GM19438 (cell line): ENCODE measurements at regions not wholly inside any gene's neighbourhood (a gene's known extent, or its start where the extent isn't known, plus 50 kb on each side); places are given as distances from the start of the nearest gene placed in this dataset.

Experiments used
- ATAC-seq: cut with Tn5 transposase; IDR thresholded peaks from one replicate; pipeline ENCODE4 v1.9.1; 2021; ENCODE audit warnings: low read depth; ENCODE audit not compliant: unreplicated experiment

DNA sequence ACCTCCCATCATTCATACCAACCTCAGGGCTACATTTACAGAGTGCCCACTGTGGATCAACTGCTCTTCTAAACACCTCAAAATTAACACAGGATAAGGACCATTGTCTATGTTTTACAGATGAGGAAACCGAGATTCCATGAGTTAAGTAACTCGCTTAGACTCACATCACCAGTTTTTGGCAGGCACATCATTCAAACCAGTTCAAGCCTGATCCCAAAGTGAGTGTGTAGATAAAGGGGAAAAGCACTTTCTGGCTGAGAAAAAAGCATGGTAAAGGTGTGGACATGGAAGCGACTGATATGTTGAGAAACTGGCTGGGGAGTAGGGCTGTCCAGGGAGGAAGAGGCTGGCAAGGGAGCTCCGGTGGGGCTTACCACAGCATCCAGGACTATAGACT is 193.7 kb upstream of the RORA start:
- no peak for ATAC-seq

DNA sequence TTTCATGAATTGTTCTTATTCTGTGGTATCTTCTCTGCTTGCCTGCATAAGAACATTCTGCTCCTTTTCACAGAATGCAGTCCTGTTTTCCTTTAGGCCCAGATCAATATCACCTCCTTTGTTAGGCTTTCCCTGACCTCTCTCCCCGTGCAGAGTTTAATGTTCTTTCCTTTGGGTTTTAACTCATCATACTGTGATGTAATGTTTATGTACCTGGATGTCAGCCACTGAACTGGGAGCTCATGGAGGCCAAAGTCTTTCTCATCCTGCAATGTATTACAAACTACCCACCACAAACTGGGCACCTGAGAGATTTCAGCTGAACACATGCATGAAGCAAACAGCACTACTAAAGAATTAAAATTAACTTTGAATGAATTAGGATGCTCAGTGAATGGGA is 192.8 kb upstream of the RORA start:
- no peak for ATAC-seq

DNA sequence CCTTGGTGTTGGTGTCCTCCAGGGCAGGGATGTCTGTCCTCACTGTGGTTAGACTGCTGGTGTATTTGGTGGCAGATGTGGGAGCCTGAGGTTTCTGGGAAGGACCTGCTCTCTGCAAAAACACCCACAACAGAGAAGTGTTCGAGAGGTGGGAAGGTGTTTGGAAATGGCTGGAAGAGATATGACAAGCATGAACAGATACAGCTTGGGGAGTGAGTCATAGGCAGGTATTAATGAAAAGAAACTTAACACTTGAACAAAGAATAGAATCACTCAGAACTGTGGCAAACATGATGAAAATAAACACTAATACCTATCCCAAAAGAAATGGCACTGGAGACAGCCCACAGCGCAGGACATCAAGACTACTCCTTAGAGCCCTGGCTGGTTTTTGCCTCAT is 192.4 kb upstream of the RORA start:
- ATAC-seq = no peak

DNA sequence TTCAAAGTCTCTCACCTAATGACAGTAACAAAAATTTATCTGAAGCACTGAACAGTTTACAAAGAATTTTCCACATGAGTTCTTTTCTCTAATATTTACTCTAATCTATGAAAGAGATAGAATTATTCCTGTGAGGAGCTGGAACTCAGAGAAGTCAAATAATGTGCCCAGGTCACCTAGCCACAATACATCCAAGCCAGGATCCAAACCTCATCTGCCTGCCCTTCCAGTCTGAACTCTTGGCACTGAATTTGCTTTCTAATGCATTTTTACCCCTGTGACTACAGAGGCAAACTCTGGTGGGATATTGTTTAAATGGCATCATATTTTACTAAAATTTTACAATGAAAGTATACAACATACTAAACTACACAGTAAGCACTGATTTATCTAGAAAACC is 191.4 kb upstream of the RORA start:
- ATAC-seq = no peak

DNA sequence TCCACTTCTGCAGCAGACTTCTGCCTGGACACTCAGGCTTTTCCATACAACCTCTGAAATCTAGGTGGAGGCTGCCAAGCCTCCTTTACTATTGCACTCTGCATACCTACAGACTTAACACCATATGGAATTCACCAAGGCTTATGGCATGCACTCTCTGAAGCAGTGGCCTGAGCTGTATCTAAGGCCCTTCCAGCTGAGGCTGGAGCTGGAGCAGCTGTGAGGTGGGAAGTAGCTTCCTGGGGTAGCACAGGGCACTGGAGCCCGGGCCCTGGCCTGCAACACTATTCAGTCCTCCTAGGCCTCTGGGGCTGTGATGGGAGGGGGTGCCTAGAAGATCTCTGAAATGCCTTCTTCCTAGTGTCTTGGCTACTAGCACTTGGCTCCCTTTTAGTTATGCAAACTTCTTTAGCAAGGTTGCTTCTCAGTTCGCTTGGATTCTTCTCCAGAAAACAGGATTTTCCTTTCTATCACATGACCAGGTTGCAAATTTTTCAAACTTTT is 186.6 kb upstream of the RORA start:
- ATAC-seq = no peak

DNA sequence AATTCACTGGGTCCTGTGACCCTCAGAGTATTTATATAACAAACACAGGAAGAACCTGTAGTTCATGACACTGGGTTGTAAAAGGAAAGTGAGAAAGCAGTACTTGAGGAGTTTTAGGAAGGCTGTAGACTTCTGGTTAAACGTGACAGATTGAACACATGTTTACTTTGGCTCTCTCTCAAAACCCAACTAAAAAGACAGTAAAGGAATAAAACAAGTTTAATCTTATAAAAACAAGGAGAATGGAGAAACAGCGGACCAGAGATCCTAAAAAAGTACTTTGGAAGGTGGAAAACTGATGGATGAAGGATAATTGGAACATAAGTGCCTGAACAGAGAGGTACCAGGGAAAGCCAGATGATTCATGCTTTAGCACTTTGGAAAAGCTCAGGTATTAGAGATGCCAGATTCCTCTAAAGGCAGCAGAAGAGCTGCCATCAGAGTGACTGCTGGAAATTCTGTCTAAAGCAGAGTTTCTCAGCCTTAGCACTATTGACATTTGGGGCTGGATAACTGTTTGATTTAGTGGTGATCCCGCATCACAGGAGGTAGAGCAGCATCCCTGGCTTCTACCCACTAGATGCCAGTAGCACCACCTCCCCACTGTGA is 182.9 kb upstream of the RORA start:
- ATAC-seq = no peak

DNA sequence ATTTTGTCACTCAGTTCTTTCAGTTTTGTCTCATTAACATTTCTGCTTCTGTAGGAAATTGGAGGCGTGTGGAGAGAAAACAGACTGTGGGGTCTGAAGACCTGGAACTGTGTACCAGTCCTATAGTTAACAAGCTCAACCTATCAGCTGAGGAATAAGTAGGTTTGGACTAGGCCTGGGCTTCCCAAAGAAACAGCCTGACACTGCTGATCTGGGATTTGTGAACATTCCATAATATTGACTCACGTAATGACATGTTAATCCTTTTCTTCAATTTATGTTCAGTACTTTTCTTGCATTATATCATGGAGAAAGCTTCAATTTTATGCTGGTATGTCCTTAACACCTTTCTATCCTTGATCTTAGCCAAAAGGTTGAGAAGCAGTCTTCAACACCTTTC is 181.6 kb upstream of the RORA start:
- no peak for ATAC-seq

DNA sequence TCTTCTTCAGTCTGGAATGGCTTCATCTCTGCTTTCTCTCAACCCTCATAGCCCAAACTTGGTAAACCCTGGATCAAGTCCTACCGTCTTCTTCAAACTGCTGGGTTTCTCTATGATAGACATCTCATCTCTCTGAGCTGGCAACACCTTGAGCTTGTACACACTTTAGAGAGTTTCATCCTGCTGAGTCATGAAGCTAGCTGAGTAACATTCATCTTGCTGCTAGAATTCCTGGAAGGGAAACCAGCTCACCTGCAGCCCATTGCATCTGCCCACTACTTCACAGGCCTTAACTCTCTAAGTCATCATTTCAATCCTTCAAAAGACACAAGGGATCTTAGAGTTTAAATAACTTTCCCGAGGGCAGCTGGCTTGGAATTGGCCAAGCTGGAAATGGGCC is 175.5 kb upstream of the RORA start:
- ATAC-seq = no peak

DNA sequence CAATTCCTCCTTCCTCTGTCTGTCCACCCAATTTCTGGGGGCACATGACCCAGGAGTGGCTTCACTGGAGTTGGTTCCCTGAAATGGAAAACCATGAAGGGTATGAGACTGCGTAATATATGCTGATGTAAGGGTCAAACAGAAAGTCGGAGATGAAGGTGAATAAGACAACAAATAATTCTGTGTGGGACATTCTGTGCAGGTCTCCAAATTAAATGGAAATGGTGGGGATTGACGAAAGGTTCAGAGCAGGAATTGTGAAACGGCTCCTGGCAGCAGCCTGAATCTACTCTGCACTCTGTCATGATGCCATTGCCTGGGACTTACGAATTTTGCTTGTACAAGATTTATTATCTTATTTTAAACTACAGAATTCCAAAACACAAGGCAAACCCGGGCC is 174.8 kb upstream of the RORA start:
- ATAC-seq = no peak

DNA sequence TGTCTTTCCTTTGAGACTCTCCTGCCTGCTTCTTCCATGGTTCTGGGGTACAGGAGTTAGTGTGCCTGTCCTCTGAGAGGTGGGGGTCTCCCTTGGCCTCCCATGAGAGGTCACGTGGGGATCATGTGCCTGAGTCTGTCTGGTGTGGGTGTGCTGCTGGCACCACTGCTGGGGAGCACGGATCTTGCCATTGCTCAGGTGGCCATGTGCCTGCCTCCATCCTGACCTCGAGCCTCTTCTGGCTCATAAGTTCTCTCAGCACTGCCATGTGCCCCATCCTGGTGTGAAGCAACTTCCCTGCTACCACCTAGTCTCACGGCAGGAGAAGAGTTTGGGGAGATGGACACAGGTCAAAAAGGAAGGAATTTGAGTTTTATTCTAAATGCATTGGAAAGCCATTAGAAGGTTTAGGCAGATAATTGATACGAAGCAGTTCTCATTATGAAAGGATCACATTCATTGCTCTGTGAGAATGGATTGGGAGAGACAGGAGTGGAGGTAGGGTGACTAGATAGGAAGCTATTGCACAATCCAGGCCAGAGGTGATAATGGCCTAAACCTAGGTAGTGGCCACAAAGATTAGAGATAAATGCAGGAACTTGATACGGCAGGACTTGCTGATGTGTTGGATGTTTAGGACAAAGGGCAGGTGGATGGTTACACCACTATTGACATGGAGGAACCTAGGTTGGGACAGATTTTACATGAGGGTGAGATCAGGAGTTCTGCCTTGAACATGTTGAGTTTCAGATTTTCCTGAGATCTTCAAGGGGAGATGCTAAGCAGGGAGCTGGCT is 173.0 kb upstream of the RORA start:
- ATAC-seq = no peak

DNA sequence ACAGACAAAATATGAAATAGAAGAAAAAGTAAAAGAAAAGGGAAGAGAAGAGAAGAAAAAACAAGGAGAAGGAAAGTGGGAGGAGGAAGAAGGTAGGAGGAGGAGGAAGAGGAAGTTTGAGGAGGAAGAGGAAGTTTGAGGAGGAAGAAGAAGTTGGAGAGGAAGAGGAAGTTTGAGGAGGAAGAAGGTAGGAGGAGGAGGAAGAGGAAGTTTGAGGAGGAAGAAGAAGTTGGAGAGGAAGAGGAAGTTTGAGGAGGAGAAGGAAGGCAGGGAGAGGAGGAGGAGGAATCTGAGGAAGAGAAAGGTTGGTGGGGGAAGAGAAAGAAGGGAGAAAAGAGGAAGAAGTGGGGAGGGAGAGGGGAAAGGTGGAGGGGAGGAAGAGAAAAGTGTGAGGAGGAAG is 169.2 kb upstream of the RORA start:
- ATAC-seq = no peak

DNA sequence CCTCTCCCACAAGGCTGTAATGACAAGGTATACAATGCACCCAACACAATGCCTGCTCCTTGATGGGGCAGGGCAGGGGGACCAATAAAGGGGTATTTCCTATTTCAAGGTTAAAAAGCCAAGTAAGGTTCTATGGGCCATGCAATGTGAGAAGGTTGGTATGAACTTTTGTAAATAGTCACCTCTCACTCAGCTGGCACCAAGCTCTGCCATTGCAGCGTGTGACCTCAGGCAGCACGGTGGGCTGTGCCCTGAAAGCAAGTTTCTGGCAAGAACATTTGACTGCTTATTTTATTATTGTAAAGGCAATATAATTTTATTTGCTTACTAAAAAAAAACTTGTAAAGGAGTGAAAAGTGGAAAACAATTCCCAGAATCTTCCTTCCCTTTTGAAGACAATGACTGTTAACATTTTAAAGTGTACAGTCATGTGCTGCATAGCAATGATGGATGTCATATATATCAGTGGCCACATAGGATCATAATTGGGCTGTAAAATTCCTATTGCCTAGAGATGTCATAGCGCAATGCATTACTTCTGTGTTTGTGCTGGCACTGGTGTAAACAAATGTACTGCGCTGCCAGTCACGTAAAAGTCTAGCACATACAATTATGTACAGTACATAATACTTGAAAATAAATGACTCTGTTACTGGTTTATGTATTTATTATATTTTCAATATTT is 167.3 kb upstream of the RORA start:
- no peak for ATAC-seq

DNA sequence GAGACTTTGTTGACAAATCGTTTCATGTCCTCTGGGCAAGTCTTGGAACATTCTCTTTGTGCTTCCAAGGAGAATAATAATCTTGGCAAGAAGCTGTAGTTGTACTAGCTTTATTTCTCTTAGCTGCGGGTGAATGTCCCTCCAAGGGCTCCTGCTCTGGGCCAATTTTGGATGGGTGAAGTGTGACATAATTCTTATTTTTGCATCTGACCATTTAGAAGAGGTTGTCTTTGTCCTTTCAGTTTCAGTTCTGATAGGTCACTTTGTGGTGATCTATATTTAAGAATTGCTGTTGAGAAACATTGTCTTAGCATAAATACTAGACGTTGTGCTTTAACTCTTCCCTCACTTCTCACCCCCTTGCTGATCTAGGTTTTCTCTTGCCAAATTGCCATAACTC is 164.8 kb upstream of the RORA start:
- ATAC-seq = no peak

DNA sequence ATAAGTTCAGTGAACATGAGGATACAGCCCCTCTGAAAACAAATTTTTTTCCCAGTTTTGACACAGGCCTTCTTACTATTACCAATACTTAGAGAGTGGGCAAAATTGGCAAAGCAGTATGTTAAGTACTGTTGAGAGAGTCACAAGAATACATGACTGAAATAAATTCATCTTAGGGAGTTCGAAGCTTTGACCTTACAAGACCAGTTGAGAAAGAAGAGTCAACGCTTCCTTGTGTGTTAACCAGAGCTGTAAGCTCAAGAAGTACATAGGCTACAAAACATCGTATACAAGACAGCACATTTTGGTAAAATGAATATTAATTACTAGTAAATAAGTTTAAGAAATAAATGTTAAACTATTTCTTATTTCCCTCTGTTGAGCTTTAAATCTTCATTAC is 164.4 kb upstream of the RORA start:
- ATAC-seq = no peak

DNA sequence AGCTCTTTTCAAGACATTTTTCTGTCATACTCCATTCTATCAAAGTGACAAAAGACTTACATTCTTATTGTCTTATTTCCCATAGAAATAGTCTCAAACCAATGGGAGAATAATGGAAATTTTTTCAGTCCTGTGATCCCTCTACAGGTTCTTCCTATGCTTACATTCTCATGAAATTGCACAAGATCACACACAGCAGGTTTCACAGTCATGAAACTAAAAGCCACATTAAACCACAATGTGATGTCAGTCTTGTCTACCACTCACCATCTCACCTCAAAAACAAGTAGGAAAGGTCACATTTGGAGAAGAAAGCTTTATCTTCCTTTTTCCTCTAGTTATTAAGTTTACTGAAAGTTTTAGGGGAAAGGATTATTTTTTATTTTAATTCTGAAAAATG is 161.0 kb upstream of the RORA start:
- ATAC-seq = no peak

DNA sequence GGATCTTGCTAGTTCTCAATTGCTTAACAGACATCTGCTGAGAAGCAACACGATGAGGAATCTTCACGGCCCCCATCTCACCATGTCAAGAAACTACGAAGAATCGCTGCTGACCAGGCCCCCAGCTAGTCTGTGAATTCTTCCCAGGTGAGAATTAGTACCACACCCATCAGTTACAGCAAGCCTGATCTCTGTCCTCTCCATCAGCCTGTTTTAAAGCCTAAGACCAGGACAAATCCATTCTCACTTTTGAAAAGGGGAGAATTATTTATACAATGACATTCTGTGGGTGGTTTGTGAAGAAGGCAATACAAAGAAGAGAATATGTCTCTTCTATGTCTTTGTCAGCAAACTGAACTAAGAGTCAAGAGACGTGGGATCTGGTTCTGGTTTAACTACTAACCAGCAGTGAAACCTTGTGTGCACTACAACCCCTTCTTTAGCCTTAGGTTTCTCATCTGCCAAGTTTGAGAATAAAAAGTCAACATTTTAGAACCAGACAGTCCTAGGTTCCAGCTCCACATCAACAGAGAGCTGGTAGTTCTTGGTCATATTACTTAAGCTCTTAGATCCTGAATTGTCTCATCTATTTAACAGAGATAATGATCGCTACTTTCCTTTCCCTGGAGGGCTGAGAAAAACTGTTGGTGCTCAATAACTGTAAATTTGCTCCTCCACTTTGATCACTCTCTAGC is 160.4 kb upstream of the RORA start:
- no peak for ATAC-seq

DNA sequence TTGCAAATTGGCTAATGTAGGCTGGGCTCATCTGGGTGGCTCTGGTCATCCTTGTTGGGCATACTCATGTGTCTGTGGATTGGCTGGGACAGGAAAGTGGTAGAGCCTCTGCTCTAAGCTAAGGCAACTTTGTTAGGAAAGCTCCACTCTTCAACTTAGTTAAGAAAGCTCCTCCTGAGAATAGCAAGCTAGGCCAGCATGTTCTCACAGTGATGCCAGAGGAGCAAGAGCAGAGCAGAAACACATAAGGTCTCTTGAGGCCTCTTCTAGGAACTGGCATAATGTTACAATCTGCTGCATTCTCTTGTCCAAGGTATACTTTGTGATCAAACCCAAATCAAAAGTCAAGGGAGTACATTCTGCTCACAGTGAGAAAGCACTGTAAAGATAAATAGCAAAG is 158.6 kb upstream of the RORA start:
- ATAC-seq = no peak

DNA sequence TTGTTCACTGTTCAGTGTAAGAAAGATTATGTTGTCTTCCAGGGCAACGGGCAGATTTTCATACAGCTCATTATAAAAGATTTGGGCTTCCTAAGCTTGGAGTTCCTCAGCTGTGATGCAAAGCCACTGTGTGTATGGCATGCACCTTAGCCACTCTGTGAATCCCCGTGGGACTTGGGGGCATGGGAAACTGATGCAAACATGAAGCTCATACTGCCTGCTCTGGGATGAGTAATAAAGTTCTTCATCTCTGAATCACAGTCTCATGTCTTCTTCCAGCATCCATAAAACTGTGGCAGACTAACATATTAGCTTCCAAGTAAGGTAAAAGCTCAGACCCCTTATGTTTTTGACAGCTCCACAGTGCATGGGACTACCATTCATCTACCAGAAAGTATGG is 154.3 kb upstream of the RORA start:
- ATAC-seq = no peak

DNA sequence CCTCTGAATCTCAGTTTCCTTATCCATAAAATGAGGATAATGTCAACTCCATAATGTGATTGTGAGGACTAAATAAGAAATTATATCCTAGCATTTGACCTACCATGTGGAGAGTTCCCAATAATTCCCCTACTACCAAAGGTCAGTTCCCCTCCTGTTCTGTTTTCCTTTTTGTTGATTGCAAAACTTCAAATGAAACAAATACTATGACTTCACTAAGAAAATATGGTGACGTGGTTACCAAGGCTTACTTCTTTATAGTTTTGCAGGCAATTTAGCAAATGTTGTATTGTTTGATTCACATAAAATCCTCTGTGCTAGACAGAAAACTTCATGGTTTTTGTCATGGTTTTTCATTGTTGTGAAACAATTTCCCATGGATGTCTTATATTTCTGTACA is 153.8 kb upstream of the RORA start:
- no peak for ATAC-seq

DNA sequence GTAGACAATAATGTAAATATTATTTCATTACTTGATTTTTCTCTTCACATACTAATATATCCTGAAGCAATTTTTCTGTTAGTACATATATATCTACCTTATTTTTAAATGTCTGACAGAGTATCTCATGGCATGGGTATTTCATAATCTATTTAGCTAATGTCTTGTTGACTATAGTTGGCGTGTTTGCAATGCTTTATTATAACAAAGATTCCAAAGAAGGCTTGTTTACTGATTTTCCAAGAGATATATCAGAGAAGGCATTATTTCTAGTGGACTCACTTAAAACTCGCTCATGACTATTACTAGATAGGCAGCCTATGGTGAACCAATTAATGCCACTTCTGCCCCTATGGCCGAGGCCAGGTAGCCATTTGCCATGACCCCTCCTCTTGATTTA is 152.4 kb upstream of the RORA start:
- ATAC-seq = no peak

DNA sequence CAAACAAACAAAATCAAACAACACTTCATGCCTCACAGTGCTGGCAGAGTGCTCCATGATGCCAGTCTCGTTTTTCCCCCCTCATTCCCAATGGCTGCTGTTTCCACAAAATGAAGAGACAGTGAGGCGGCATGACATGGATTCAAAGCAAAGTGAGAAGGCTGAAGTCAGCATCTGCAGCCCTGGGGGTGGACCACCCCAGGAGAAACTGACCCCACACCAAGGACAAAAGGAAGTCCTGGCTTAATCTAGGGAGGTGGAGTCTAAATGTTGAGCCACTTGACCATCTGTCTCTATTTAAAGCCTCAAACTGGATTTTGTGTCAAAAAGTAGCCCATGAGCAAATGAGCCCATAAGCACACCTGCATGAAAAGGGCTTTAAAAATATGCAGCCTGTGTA is 151.2 kb upstream of the RORA start:
- no peak for ATAC-seq
